GM18909 (cell line): ENCODE measurements at regions not wholly inside any gene's neighbourhood (a gene's known extent, or its start where the extent isn't known, plus 50 kb on each side); places are given as distances from the start of the nearest gene placed in this dataset.

Experiments
- ATAC-seq: cut with Tn5 transposase; IDR thresholded peaks from one replicate; pipeline ENCODE4 v1.9.1; 2021; ENCODE audit warnings: mild to moderate bottlenecking; ENCODE audit not compliant: unreplicated experiment, poor library complexity

DNA sequence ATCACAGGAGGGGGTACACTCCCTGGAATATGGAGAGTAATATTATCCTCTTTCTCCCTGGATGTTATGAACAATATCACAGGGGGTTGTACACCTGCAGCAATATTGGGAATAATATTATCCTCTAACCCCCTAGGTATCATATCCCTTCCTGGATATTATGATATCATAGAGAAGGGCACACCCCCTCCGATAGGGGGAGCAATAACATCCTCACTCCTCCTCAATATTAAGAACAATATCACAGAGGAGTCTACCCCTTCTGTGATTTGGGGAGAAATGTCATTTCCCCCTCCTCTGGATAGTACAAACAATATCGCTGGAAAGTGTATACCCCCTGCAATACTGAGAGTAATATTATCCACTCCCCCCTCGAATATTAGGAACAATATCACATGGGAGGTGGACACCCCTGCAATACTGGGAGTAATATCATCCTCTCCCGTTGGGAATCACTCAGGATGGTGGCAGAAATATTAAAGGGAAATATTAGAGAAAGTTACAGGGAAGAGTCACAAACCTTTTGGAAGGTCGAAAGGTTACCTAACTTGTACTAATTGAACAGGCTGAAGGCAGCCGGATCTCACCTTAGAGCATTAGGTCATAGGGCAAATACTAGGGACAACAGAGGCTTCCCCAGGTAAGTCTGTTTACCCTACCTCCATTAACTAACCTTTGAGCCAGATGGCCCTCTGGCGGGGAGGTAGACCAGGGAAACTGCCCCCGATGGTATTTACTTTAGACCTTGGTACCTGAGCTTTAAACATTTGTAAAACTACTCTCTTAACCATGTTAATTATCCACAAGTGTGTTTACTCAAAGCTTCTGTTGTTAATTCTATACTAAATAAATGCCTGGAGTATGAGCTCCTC lies 57.5 kb upstream of the FREM1 start:
- ATAC-seq = no peak

- ATAC-seq = no peak
These were observed 52.1 kb upstream of the FREM1 start for GRCh38 chr9:14962193-14962882.

GRCh38 chr9:14961372-14962068 lies 51.3 kb upstream of the FREM1 start:
- ATAC-seq = no peak

DNA sequence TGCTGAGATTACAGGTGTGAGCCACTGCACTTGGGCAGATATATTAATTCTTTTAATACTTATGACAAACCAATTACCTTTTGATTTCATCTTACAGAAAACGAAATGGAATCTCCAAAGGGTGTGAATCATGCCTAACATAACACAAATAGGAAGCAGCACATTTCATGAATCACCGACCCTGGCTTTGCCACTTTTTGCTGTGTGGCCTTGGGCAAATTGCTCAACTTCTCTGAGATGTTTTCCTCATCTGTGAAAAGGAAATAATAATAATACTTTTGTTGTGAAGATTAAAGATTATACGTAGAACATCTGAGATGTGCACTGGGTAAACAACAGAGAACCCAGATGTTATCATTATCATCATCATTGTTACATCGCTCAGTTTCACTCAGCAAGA lies 50.7 kb upstream of the FREM1 start:
- ATAC-seq = no peak
